ENCODE measurements at regions not wholly inside any gene's neighbourhood (a gene's known extent, or its start where the extent isn't known, plus 50 kb on each side); places are given as distances from the start of the nearest gene placed in this dataset.
"Not testable (repeated sequence)": the region's sequence is repeated elsewhere in the genome, so short reads cannot be mapped to it uniquely, and the experiment has no call there.

- no peaks in the 10 kb centered on the region for H3K36me3 ChIP-seq (ENCODE audit: control insufficient read depth in 1 of 2, insufficient read depth in 2 of 2, low read length in 2 of 2)
- no peaks in the 10 kb centered on the region for H3K4me1 ChIP-seq (ENCODE audit: control insufficient read depth in 1 of 2, insufficient read depth in 2 of 2, low read length in 2 of 2)
- H3K4me3 ChIP-seq (ENCODE audit: low read depth in 1 of 2, low read length in 2 of 2), result no peak overlapping the region
- H3K27ac ChIP-seq (ENCODE audit: low read depth, low read length), result no peak overlapping the region
- no peak overlapping the region for H3K9ac ChIP-seq (ENCODE audit: low read depth in 1 of 2, low read length in 2 of 2)
- H3K9me3 ChIP-seq (ENCODE audit: control insufficient read depth in 1 of 2, low read length in 2 of 2), result no peaks in the 10 kb centered on the region
- no peaks in the 10 kb centered on the region for H3K27me3 ChIP-seq (ENCODE audit: control insufficient read depth in 1 of 2, insufficient read depth in 2 of 2, low read length in 2 of 2)
These were observed 570.1 kb upstream of the SYT4 start for GRCh38 chr18:43847164-43848091.

- not testable (repeated sequence) for H3K36me3 ChIP-seq (ENCODE audit: control insufficient read depth in 1 of 2, insufficient read depth in 2 of 2, low read length in 2 of 2); H3K4me3 ChIP-seq (ENCODE audit: low read depth in 1 of 2, low read length in 2 of 2); H3K9ac ChIP-seq (ENCODE audit: low read depth in 1 of 2, low read length in 2 of 2); H3K4me1 ChIP-seq (ENCODE audit: control insufficient read depth in 1 of 2, insufficient read depth in 2 of 2, low read length in 2 of 2); H3K9me3 ChIP-seq (ENCODE audit: control insufficient read depth in 1 of 2, low read length in 2 of 2); H3K27me3 ChIP-seq (ENCODE audit: control insufficient read depth in 1 of 2, insufficient read depth in 2 of 2, low read length in 2 of 2); H3K27ac ChIP-seq (ENCODE audit: low read depth, low read length)
These were observed 572.5 kb upstream of the SYT4 start for GRCh38 chr18:43849831-43850230.

- Histone ChIP-seq H3K36me3 (ENCODE audit: control insufficient read depth in 1 of 2, insufficient read depth in 2 of 2, low read length in 2 of 2) (no peaks in the 10 kb centered on the region), H3K4me1 (ENCODE audit: control insufficient read depth in 1 of 2, insufficient read depth in 2 of 2, low read length in 2 of 2) (no peaks in the 10 kb centered on the region), H3K27me3 (ENCODE audit: control insufficient read depth in 1 of 2, insufficient read depth in 2 of 2, low read length in 2 of 2) (no peaks in the 10 kb centered on the region), H3K4me3 (ENCODE audit: low read depth in 1 of 2, low read length in 2 of 2) (no peak overlapping the region), H3K27ac (ENCODE audit: low read depth, low read length) (no peak overlapping the region), H3K9me3 (ENCODE audit: control insufficient read depth in 1 of 2, low read length in 2 of 2) (no peaks in the 10 kb centered on the region), H3K9ac (ENCODE audit: low read depth in 1 of 2, low read length in 2 of 2) (no peak overlapping the region)
These were observed 578.1 kb upstream of the SYT4 start for GRCh38 chr18:43855376-43855775.

- no peaks in the 10 kb centered on the region for H3K9me3 ChIP-seq (ENCODE audit: control insufficient read depth in 1 of 2, low read length in 2 of 2)
- H3K4me3 ChIP-seq (ENCODE audit: low read depth in 1 of 2, low read length in 2 of 2), result no peak overlapping the region
- no peak overlapping the region for H3K27ac ChIP-seq (ENCODE audit: low read depth, low read length)
- no peaks in the 10 kb centered on the region for H3K27me3 ChIP-seq (ENCODE audit: control insufficient read depth in 1 of 2, insufficient read depth in 2 of 2, low read length in 2 of 2)
- H3K9ac ChIP-seq (ENCODE audit: low read depth in 1 of 2, low read length in 2 of 2), result no peak overlapping the region
- no peaks in the 10 kb centered on the region for H3K4me1 ChIP-seq (ENCODE audit: control insufficient read depth in 1 of 2, insufficient read depth in 2 of 2, low read length in 2 of 2)
- no peaks in the 10 kb centered on the region for H3K36me3 ChIP-seq (ENCODE audit: control insufficient read depth in 1 of 2, insufficient read depth in 2 of 2, low read length in 2 of 2)
These were observed 585.9 kb upstream of the SYT4 start for GRCh38 chr18:43863180-43863579.

- H3K4me3 ChIP-seq (ENCODE audit: low read depth in 1 of 2, low read length in 2 of 2), result no peak overlapping the region
- no peaks in the 10 kb centered on the region for H3K36me3 ChIP-seq (ENCODE audit: control insufficient read depth in 1 of 2, insufficient read depth in 2 of 2, low read length in 2 of 2)
- no peak overlapping the region for H3K27ac ChIP-seq (ENCODE audit: low read depth, low read length)
- H3K27me3 ChIP-seq (ENCODE audit: control insufficient read depth in 1 of 2, insufficient read depth in 2 of 2, low read length in 2 of 2), result no peaks in the 10 kb centered on the region
- no peaks in the 10 kb centered on the region for H3K4me1 ChIP-seq (ENCODE audit: control insufficient read depth in 1 of 2, insufficient read depth in 2 of 2, low read length in 2 of 2)
- no peaks in the 10 kb centered on the region for H3K9me3 ChIP-seq (ENCODE audit: control insufficient read depth in 1 of 2, low read length in 2 of 2)
- no peak overlapping the region for H3K9ac ChIP-seq (ENCODE audit: low read depth in 1 of 2, low read length in 2 of 2)
These were observed 589.4 kb upstream of the SYT4 start for GRCh38 chr18:43866696-43867095.

- Histone ChIP-seq H3K4me3 (ENCODE audit: low read depth in 1 of 2, low read length in 2 of 2) (no peak overlapping the region), H3K4me1 (ENCODE audit: control insufficient read depth in 1 of 2, insufficient read depth in 2 of 2, low read length in 2 of 2) (no peaks in the 10 kb centered on the region), H3K36me3 (ENCODE audit: control insufficient read depth in 1 of 2, insufficient read depth in 2 of 2, low read length in 2 of 2) (no peaks in the 10 kb centered on the region), H3K9me3 (ENCODE audit: control insufficient read depth in 1 of 2, low read length in 2 of 2) (no peaks in the 10 kb centered on the region), H3K27ac (ENCODE audit: low read depth, low read length) (no peak overlapping the region), H3K9ac (ENCODE audit: low read depth in 1 of 2, low read length in 2 of 2) (no peak overlapping the region), H3K27me3 (ENCODE audit: control insufficient read depth in 1 of 2, insufficient read depth in 2 of 2, low read length in 2 of 2) (no peaks in the 10 kb centered on the region)
These were observed 591.3 kb upstream of the SYT4 start for GRCh38 chr18:43868497-43868995.

- H3K4me3 ChIP-seq (ENCODE audit: low read depth in 1 of 2, low read length in 2 of 2), result no peak overlapping the region
- no peaks in the 10 kb centered on the region for H3K36me3 ChIP-seq (ENCODE audit: control insufficient read depth in 1 of 2, insufficient read depth in 2 of 2, low read length in 2 of 2)
- no peak overlapping the region for H3K27ac ChIP-seq (ENCODE audit: low read depth, low read length)
- H3K4me1 ChIP-seq (ENCODE audit: control insufficient read depth in 1 of 2, insufficient read depth in 2 of 2, low read length in 2 of 2), result no peaks in the 10 kb centered on the region
- no peaks in the 10 kb centered on the region for H3K27me3 ChIP-seq (ENCODE audit: control insufficient read depth in 1 of 2, insufficient read depth in 2 of 2, low read length in 2 of 2)
- H3K9me3 ChIP-seq (ENCODE audit: control insufficient read depth in 1 of 2, low read length in 2 of 2), result no peaks in the 10 kb centered on the region
- H3K9ac ChIP-seq (ENCODE audit: low read depth in 1 of 2, low read length in 2 of 2), result no peak overlapping the region
These were observed 592.2 kb upstream of the SYT4 start for GRCh38 chr18:43869451-43870008.

- Histone ChIP-seq H3K27me3 (ENCODE audit: control insufficient read depth in 1 of 2, insufficient read depth in 2 of 2, low read length in 2 of 2) (no peaks in the 10 kb centered on the region), H3K9ac (ENCODE audit: low read depth in 1 of 2, low read length in 2 of 2) (no peak overlapping the region), H3K9me3 (ENCODE audit: control insufficient read depth in 1 of 2, low read length in 2 of 2) (no peaks in the 10 kb centered on the region), H3K4me1 (ENCODE audit: control insufficient read depth in 1 of 2, insufficient read depth in 2 of 2, low read length in 2 of 2) (no peaks in the 10 kb centered on the region), H3K4me3 (ENCODE audit: low read depth in 1 of 2, low read length in 2 of 2) (no peak overlapping the region), H3K36me3 (ENCODE audit: control insufficient read depth in 1 of 2, insufficient read depth in 2 of 2, low read length in 2 of 2) (no peaks in the 10 kb centered on the region), H3K27ac (ENCODE audit: low read depth, low read length) (no peak overlapping the region)
These were observed 593.3 kb upstream of the SYT4 start for GRCh38 chr18:43870626-43871025.

GRCh38 chr18:43875511-43875910 lies 598.2 kb upstream of the SYT4 start:
- Histone ChIP-seq H3K4me1 (ENCODE audit: control insufficient read depth in 1 of 2, insufficient read depth in 2 of 2, low read length in 2 of 2) (no peaks in the 10 kb centered on the region), H3K4me3 (ENCODE audit: low read depth in 1 of 2, low read length in 2 of 2) (no peak overlapping the region), H3K9me3 (ENCODE audit: control insufficient read depth in 1 of 2, low read length in 2 of 2) (no peaks in the 10 kb centered on the region), H3K27ac (ENCODE audit: low read depth, low read length) (no peak overlapping the region), H3K9ac (ENCODE audit: low read depth in 1 of 2, low read length in 2 of 2) (no peak overlapping the region), H3K36me3 (ENCODE audit: control insufficient read depth in 1 of 2, insufficient read depth in 2 of 2, low read length in 2 of 2) (no peaks in the 10 kb centered on the region), H3K27me3 (ENCODE audit: control insufficient read depth in 1 of 2, insufficient read depth in 2 of 2, low read length in 2 of 2) (no peaks in the 10 kb centered on the region)

- Histone ChIP-seq H3K4me3 (ENCODE audit: low read depth in 1 of 2, low read length in 2 of 2) (no peak overlapping the region), H3K27ac (ENCODE audit: low read depth, low read length) (no peak overlapping the region), H3K36me3 (ENCODE audit: control insufficient read depth in 1 of 2, insufficient read depth in 2 of 2, low read length in 2 of 2) (no peaks in the 10 kb centered on the region), H3K9me3 (ENCODE audit: control insufficient read depth in 1 of 2, low read length in 2 of 2) (no peaks in the 10 kb centered on the region), H3K27me3 (ENCODE audit: control insufficient read depth in 1 of 2, insufficient read depth in 2 of 2, low read length in 2 of 2) (no peaks in the 10 kb centered on the region), H3K4me1 (ENCODE audit: control insufficient read depth in 1 of 2, insufficient read depth in 2 of 2, low read length in 2 of 2) (no peaks in the 10 kb centered on the region), H3K9ac (ENCODE audit: low read depth in 1 of 2, low read length in 2 of 2) (no peak overlapping the region)
These were observed 599.0 kb upstream of the SYT4 start for GRCh38 chr18:43876286-43876685.

Data from duodenal mucosa (tissue), 2 donors.